GM19372 (cell line): ENCODE measurements at regions not wholly inside any gene's neighbourhood (a gene's known extent, or its start where the extent isn't known, plus 50 kb on each side); places are given as distances from the start of the nearest gene placed in this dataset.
"Not testable (repeated sequence)": the region's sequence is repeated elsewhere in the genome, so short reads cannot be mapped to it uniquely, and the experiment has no call there.

Source experiments
- ATAC-seq: cut with Tn5 transposase; IDR thresholded peaks from one replicate; pipeline ENCODE4 v1.9.1; 2021; ENCODE audit warnings: mild to moderate bottlenecking, low read depth, moderate library complexity; ENCODE audit not compliant: unreplicated experiment

DNA sequence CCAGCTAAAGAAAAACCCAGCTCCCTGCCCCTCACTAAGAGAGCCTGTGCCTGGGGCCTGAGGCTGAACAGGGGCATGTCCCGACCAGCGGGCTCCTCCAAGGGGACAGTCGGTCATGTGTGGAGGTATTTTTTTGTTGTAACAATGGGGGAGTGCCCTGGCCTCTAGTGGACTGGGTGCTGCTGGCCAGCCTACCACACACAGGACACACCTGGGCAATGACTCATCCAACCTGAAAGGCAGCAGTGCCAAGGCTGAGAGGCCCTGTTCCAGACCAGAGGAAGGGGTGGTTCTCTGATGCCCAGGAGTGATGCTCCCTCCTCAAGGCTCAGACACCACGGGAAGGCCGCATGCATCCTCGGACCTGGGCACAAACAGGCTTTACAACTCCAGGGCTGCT lies 181.5 kb downstream of the OLFM1 start:
- ATAC-seq = no peak

DNA sequence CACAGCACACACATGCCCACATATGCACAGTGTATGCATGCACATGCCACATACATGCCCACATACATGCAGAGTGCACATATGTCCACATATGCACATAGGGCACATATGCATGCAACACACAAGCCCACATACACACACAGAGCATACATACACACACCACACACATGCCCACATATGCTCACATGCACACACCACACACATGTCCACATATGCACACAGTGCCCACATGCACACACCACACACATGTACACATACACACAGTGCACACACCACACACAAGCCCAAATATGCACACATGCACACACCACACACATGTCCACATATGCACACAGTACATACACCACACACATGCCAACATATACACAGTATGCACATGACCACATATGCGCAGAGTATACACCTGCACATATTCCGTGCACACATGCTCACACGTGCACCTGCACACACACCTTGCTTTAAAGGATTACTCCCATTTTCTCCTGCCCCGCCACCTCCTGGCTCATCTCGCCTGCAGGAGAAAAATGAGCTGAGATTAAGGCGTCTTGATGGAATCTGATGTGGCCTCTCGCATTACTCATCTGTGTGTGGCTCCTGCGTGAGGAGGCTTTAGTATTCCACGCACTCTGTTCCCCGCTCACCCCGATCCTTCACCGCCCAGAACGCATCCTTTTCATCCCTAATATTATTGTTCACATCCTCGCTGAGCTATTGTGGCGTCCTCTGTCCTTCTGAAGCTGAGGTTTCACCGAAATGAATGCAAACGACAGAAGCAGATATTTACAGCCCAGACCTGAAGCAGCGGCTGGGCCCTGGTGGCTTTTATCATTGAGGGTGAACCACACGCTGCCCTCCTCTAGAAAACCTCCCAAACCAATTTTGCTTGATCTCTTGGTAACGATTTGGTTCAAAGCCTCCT lies 182.7 kb downstream of the OLFM1 start:
- ATAC-seq = no peak

DNA sequence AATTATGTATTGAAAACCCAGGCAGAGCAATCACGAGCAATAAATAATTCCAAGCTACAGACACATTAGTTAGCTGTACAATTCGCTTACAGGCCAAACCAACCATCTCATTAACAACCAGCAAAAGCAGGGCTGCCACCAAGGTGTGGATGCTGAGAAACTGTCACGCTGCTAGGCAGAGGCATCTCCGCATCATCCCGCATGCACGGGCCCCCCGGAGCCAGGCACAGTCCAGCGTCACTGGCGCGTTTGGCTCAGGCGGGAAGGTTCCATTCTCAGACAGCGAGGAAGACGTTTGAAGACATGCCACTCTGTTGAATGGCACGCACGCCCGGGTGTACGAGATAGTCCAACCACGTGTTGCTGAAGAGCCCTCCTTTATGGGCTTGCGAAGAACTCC lies 184.0 kb downstream of the OLFM1 start:
- no peak for ATAC-seq

DNA sequence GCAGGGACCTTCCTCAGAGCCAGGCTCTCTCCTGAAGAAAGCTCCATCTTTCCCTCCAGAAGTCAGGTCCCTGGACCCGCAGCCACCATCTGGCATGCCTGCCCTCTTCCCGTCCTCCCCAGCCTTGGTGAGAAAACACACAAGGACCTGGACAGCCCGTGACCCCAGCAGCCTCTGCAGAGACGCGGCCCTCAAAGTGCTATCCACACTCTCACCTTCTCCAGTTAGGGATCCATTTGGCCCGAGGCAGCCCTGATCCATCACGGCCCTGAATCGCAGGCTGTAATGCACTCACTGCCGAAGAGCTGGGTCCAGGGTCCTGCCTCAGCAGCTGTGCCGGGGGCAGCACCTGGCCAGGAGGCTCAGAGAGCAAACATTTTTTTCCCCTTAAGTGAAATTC lies 185.1 kb downstream of the OLFM1 start:
- ATAC-seq = no peak

DNA sequence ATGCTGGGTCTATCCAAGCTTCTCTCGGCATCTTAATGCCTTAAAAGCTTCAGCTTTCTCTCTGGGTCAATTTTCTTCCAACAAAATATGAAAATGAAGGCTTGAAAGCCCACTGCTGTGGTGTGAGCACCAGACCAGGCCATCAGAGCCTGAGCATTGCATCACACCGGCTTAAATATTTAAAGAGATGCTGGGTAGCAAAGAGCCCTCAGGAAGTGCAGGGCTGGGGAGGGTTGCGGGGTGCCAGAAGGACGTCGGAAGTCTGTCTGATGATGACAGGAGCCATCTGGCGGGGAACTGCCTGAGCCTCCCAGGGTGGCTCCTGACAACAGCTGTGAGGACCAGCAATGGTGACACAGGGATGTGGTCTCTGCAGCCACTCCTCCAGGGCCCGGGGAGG lies 185.5 kb downstream of the OLFM1 start:
- no peak for ATAC-seq

DNA sequence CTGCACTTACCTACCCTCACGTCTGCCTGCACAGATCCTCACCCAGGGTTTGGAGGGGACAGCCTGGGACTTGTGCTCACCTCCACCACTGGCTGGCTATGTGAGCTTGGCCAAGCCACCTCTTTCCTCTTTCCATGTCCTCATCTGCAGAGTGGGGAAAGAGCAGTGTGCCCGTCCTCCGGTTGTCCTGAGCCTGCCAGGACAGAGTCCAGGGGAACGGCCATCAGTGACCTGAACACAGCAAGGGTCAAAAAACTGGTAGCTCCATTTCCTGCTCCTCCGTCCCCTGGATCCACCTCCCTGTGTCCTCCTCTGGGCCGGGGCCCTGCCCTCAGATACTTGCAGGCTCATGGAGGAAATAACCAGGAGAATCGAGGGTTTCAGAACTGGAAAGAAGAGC lies 187.7 kb downstream of the OLFM1 start:
- ATAC-seq = no peak

DNA sequence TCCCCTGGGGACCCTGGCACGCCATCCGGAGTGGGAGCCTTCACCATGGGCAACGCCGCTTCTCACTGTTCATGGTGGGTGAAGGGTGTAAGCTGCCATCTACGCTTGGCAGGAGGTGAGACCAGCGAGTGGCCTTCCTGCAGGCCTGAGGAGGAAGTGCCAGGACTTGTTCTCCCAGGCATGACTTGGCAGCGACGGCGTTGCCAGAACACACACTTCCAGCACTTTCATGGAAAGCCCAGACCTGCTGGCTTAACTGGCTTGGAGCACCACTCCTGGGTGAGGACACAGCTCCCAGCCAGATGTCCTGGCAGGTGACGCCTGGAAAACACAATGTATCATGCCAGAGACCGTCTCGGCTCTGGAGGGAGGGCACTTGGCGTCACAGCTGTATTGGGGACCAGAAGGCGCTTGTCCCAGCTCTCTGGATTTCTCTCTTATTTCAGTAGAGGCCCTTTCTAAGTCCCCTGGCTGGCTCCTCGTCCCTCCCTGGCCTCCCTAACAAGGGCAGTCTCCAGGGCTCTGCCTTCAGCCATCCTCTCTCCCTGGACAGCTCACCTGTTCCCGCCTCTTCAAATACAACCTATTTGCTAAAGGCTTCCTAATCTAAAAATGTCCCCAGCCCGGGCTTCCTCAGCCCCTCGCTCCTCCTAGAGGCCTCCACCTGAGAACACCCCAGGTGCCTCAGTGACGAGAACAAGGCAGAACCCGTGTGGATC lies 188.3 kb downstream of the OLFM1 start:
- ATAC-seq = no peak

DNA sequence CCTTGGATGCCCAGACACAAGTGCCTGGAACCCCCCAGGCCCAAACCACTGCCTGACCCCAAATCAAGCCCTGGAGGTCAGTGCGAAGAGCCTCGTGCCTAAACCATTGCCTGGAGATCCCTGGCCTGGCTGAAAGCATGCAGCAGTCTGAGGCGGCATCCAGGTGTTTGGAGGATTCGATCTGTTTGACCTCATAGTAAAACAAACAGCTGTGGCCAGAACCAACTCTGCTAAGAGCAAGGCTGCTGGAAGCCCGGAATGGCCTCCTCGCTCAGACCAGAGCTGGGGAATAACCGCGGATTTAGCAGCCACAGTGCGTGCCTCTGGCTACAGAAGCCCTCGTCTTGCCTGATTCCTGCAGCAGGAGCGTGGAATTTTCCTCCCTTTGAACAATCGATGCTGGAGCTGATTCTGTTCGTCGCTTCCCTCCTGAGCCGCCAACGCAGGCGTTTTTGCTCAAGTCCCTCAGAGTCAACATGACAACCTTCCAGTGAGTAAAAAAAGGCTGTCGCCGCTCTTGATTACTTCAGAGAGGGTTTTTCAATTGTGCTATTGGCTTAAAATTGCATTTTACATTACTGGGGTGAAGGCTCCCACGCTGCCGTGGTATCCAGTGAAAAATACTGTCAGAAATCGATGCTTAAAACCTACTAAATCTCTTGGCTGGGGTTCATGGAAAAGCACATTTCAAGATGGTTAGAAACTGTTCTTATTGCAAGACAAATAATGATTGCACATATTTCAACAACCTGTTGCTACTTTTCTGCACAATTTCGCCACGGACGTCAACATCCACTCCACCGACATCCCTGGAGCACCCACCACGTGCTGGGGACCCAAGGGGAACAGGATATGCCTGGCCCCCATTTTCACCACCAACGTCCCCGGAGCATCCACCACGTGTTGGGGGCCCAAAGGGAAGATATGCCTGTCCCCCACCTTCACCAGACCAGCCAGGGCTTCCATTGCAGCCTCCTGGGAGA lies 190.0 kb downstream of the OLFM1 start:
- no peak for ATAC-seq

DNA sequence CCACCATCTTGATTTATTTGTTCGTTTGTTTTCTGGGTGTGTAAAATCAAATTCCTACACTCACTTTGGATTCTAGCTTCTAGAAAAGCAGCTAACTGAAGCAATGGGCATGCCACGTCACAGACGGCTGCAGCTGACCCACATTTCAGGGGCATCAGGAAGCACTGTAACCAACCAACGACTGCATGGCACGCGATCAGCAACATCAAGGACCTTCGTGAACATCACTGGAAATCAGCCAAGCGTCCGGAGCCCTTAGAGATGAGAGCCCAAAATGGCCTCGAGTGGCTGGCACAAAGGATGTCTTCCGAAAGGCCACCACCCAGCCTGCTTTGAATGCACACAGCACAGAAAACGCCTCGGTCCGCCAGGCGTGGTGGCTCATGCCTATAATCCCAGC lies 191.1 kb downstream of the OLFM1 start:
- ATAC-seq = no peak

DNA sequence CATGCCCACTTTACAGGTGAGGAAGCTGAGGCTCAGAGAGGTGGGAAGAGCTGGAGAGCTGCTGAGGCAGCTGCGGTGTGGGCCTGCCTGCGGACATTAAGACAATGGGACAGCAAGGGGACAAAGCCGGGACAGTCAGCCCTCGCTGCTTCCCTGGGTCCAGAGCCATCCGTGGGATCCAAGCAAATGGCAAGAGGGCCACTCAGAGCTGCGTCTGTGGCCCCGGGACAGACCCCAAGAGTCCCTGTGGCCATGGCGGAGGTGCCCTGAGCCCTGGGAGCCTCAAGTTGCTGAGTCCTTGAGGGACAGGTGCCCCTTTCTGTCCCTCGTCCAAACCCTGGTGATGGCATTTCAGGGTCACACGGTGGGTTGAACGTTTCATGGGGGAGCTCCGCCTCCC lies 191.9 kb downstream of the OLFM1 start:
- no peak for ATAC-seq

DNA sequence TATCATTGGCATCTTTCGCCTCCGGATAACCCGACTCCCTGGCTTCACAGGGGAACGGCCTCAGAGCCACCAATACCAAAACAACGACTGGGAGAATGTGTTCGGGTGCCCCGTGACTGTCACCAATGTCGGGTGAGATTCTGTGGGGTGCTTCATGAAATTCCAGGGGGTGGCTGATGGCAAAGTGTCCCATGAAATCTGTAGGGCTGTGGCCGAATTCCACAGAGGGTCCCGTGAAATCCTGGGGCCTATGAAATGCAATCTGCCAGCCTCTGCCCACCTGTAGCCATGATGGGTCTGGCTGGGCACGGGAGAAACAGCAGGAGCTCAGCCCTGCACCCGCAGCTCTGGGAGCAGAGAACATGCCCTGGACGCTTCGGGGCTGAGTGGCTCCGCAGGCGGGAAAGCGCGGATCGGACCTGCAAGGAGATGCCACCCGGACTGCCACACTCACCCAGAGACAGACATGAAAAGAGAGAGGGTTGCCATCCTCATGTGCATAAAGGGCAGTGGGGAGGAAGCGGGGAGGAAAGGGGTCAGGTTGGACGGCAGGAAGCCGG lies 192.4 kb downstream of the OLFM1 start:
- no peak for ATAC-seq

DNA sequence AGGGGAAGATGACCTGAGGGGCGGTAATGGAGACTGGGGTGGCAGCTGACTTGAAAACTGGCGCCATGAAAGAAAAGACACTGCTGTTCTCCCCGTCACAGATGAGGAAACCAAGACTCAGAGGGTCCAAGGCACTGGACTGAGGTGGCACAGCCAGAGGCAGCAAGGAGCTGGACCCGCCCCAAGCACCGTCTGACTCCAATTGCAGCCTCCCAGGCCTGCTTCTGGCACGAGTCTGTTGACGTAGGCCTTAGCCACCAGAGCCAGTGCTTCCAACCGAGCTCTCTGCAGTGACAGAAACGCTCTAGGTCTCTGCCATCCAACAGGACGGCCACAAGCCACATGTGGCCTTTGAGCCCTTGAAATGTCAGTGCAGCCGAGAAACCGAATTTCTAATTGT lies 193.2 kb downstream of the OLFM1 start:
- ATAC-seq = no peak

DNA sequence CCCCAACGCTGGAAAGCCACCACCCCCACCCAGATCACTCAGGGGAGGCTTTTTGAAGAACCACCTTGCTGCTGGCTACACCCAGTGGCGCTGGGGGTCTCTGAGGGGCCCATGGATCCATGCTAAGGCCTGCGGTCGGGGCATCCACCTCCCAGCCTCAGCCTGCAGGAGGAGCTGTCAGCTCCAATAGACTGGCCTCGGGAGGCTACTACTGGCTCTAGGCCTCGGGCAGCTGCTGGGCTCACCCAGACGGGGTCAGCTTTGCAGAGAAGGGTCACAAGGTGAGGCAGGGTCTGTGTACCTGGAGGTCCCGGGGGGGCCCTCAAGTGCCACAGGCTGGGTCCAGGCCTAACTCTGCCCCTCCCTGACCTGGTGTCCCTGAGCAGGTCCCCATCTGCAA lies 193.7 kb downstream of the OLFM1 start:
- ATAC-seq = no peak

DNA sequence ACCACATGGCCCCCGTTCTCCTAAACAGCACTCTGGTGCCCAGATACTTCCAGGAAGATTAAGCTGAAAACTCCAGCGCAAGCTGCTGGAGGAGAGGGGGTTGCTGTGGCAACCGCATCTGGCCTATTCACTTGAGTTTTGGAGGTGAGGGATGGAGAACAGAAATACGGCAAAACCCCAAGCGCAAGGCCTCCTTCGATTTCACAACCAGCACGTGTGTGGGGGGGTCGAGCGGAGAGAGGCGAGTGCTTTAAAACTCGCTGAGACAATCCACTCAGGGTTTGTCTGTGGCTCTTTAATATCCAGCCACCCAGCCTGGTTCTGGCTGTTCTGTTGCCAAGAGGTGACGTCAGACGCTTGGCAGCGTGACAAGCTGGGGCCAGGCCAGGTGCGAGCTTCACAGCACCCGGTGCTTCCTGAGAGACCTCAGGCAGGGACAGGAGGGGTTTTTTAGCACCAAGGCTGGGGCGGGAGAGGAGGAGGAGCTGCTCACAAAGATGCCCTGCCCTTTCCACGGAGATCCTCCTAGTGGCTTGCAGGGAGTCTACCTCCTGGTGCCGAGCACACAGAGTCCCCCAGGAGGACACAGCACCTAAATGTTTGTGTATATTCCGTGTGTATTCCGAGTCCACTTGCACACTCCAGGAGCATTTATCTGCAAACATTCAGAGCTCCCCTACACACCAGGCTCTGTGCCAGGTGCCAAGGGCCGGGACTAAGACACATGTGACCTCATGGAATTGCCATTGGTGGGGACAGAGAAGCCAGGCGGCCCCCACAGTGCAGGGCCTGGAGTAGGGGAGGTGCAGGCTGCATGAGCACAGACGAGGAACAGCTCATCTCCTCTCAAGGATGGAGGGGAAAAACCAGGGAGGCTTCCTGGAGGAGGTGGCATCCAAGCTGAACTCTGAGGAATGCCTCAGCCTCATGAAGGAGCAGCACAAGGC lies 194.6 kb downstream of the OLFM1 start:
- ATAC-seq = no peak

DNA sequence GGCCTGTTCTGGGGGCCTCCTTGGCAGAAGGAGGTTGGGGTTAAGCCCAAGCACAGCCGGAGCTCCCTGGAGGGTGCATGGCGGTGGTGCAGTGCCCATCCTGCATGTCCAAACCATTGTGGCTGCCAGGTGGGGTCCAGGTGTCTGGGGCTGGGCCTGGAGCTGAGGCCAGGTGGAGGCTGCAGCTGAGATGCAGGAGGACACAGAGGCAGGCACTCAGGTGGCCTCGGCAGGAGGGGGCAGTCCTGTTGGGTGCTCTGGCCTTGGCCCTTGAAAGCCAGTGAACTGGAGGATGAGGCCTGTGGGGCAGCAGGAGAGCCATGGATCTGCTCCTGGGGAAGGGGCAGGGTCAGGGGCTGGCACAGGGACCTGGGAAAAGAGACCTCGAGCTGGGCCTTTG lies 195.3 kb downstream of the OLFM1 start:
- no peak for ATAC-seq

DNA sequence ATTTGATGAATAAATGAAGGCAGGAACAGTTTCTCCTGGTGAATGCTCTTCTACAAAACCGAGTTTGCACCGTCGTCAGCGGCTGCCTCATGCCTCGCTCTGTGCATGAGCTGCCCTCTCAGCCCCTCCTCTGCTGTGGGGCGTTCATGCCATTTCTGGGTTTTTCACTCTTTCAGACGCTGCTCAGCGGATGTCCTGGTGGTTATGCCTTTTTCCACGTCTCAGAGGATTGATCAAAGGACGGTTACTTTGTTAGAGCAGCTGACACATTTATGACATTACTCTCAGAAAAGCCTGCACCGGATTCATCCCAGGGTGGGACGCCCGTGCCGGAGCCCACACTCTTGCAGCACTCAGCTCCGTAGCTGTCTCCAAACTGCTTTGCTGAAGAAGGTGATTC lies 195.9 kb upstream of the PPP1R26 start:
- no peak for ATAC-seq

DNA sequence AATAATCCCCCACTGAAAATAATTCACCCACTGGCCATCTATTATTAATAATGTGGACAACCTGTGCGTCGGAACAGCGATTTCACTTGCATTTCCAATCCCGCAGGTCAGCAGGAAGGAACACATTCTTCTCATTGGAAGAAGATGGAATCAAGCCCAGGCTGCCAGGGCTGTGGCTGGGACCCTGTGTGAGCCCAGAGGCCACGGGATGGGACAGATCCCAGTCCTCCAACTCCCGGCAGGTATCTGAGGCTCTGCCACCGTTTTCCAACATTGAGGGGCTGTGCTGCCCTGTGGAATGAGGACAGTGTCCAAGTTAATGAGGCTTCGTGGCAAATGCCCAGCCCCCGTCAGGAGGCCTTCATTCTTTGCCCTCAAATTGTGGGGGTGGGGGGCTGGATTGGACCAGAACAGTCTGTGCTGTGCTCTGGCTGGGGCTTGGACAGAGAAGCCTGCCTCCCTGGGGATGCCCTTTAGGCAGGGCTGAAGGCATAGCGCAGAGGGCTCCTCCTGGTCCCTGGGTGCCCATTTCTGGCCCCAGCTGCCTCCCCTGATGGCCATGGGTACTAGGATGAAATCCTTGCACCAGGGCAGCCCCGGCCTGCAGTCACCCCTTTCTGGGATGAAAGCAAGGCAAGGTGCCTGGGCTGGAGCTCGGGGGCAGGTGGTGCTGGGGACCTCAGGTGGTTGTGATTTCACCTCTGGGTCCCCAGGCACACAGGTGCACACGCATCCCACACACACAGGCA lies 195.0 kb upstream of the PPP1R26 start:
- no peak for ATAC-seq

DNA sequence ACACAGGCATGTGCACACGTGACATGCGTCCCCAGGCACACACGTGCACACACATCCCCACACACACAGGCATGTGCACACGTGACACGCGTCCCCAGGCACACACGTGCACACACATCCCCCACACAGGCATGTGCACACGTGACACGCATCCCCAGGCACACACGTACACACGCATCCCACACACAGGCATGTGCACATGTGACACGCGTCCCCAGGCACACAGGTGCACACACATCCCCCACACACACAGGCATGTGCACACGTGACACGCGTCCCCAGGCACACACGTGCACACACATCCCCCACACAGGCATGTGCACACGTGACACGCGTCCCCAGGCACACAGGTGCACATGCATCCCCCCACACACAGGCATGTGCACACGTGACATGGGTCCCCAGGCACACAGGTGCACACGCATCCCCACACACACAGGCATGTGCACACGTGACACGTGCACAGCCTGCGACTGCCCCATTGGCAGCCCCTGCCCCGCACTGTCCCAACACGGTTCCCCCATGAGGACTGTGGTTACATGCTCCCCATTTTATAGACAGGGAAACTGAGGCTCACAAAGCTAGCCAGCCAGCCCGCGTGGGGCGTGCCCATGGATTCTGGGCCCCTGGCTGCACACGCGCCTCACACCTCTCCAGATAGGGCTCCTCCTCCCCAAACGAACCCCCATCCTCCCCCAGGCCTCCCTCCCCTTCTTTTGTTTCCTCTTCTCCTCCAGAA lies 193.2 kb upstream of the PPP1R26 start:
- ATAC-seq = not testable (repeated sequence)
